OCI-LY1 (cell line): ENCODE measurements at regions not wholly inside any gene's neighbourhood (a gene's known extent, or its start where the extent isn't known, plus 50 kb on each side); places are given as distances from the start of the nearest gene placed in this dataset.

ENCODE experiments used
- EZH2 ChIP-seq: fragments of 200-600 bp; sonication (generic), shearing (Covaris generic); IDR thresholded peaks from 2 replicates; pipeline ENCODE4 v1.8.0; 2017; ENCODE audit warnings: borderline replicate concordance, mixed run types, mild to moderate bottlenecking, antibody characterized with exemption, low read length, moderate library complexity, mixed read lengths
- TF ChIP-seq, protein P1 (sequence below): fragments of 200-600 bp; sonication (generic), shearing (Covaris generic); IDR thresholded peaks from 2 replicates; pipeline ENCODE4 v1.5.1; 2017; ENCODE audit warnings: mild to moderate bottlenecking, antibody characterized with exemption, low read length, moderate library complexity, mixed read lengths

- TF ChIP-seq, protein P1, sequence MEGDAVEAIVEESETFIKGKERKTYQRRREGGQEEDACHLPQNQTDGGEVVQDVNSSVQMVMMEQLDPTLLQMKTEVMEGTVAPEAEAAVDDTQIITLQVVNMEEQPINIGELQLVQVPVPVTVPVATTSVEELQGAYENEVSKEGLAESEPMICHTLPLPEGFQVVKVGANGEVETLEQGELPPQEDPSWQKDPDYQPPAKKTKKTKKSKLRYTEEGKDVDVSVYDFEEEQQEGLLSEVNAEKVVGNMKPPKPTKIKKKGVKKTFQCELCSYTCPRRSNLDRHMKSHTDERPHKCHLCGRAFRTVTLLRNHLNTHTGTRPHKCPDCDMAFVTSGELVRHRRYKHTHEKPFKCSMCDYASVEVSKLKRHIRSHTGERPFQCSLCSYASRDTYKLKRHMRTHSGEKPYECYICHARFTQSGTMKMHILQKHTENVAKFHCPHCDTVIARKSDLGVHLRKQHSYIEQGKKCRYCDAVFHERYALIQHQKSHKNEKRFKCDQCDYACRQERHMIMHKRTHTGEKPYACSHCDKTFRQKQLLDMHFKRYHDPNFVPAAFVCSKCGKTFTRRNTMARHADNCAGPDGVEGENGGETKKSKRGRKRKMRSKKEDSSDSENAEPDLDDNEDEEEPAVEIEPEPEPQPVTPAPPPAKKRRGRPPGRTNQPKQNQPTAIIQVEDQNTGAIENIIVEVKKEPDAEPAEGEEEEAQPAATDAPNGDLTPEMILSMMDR, result no peak
- TF ChIP-seq EZH2, result no peak
These were observed 114.1 kb upstream of the CHL1 start for GRCh38 chr3:82508-82907.
